PC-3 (cell line): ENCODE measurements at regions not wholly inside any gene's neighbourhood (a gene's known extent, or its start where the extent isn't known, plus 50 kb on each side); places are given as distances from the start of the nearest gene placed in this dataset.

Source experiments
- ATAC-seq: fragments of 200-7000 bp; cut with Tn5 transposase; 2 replicates; pipeline ENCODE4 v1.9.1; 2020; ENCODE audit warnings: mild to moderate bottlenecking, moderate library complexity
- BruUV-seq: library from RNA; stranded (reverse); fragments of 400-500 nt; replicated peaks from 2 replicates; lab custom pipeline; 2021; lab: Mats Ljungman, UMichigan
- CTCF ChIA-PET: fragments of 300-600 bp; sonication (Branson Sonifier 250); formaldehyde crosslinking; loops from one replicate; lab custom pipeline; 2022; ENCODE audit warnings: antibody characterized with exemption; lab: Charles Lee
- POLR2A ChIA-PET: fragments of 300-600 bp; sonication (Branson Sonifier 250); formaldehyde crosslinking; loops from one replicate; lab custom pipeline; 2022; ENCODE audit warnings: antibody characterized with exemption; ENCODE audit not compliant: unreplicated experiment; lab: Charles Lee
- DNase-seq: peaks from one replicate; pipeline ENCODE4 v3.0.0-alpha.2; 2015
- H2AFZ ChIP-seq: fragments of 300-600 bp; sonication (generic); 2 replicates; pipeline ENCODE4 v1.6.0; 2016; ENCODE audit warnings: antibody characterized with exemption, low read length
- H3F3A ChIP-seq: fragments of 300-600 bp; sonication (generic); one replicate; pipeline ENCODE4 v1.6.0; 2017; ENCODE audit warnings: antibody characterized with exemption, low read length, control low read depth, mild to moderate bottlenecking; ENCODE audit not compliant: unreplicated experiment
- H3K27ac ChIP-seq: fragments of 300-600 bp; sonication (generic); 2 replicates; pipeline ENCODE4 v1.5.1; 2016; ENCODE audit warnings: mild to moderate bottlenecking, low read length
- H3K27me3 ChIP-seq: fragments of 300-600 bp; sonication (generic); 2 replicates; pipeline ENCODE4 v1.6.1; 2016; ENCODE audit warnings: low read length, mixed read lengths
- H3K36me3 ChIP-seq: fragments of 300-600 bp; sonication (generic); 2 replicates; pipeline ENCODE4 v1.6.1; 2016; ENCODE audit warnings: low read depth, mixed run types, low read length, mixed read lengths
- H3K4me1 ChIP-seq: fragments of 300-600 bp; sonication (generic); 2 replicates; pipeline ENCODE4 v1.5.1; 2016; ENCODE audit warnings: low read length; ENCODE audit not compliant: insufficient read depth
- H3K4me2 ChIP-seq: fragments of 300-600 bp; sonication (generic); 2 replicates; pipeline ENCODE4 v1.6.0; 2016; ENCODE audit warnings: low read length
- H3K4me3 ChIP-seq: fragments of 300-600 bp; sonication (generic); 2 replicates; pipeline ENCODE4 v1.5.1; 2016; ENCODE audit warnings: mild to moderate bottlenecking, low read length, mixed read lengths
- H3K79me2 ChIP-seq: fragments of 300-600 bp; sonication (generic); 2 replicates; pipeline ENCODE4 v1.6.1; 2017; ENCODE audit warnings: low read length, mixed read lengths
- H3K9ac ChIP-seq: fragments of 300-600 bp; sonication (generic); 2 replicates; pipeline ENCODE4 v1.6.0; 2016; ENCODE audit warnings: mild to moderate bottlenecking, low read length
- H3K9me2 ChIP-seq: fragments of 300-600 bp; sonication (generic); replicated peaks from 2 replicates; pipeline ENCODE4 v1.6.1; 2016; ENCODE audit warnings: mixed run types, low read length, mixed read lengths
- H3K9me3 ChIP-seq: fragments of 300-600 bp; sonication (generic); 2 replicates; pipeline ENCODE4 v1.6.1; 2016; ENCODE audit warnings: low read length, mixed read lengths
- H4K20me1 ChIP-seq: fragments of 300-600 bp; sonication (generic); 2 replicates; pipeline ENCODE4 v1.6.1; 2016; ENCODE audit warnings: low read length, mixed read lengths
- EZH2 ChIP-seq: fragments of 300-600 bp; sonication (generic); IDR thresholded peaks from one replicate; pipeline ENCODE4 v1.6.1; 2017; ENCODE audit warnings: antibody characterized with exemption, mild to moderate bottlenecking, low read length; ENCODE audit not compliant: unreplicated experiment
- EZH2phosphoT487 ChIP-seq: fragments of 300-600 bp; sonication (generic); IDR thresholded peaks from 2 replicates; pipeline ENCODE4 v1.6.1; 2018; ENCODE audit warnings: mild to moderate bottlenecking, antibody characterized with exemption, low read length, borderline replicate concordance
- intact Hi-C: fragments of 100-400 bp; cut with micrococcal nuclease; formaldehyde crosslinking; loops from 2 replicates; pipeline ENCODE4 v1.9.0; 2023
- TF ChIP-seq, protein P1 (sequence below): fragments of 300-600 bp; sonication (generic); conservative IDR thresholded peaks from 2 replicates; pipeline ENCODE4 v1.5.1; 2017; ENCODE audit warnings: antibody characterized with exemption, low read depth, mild to moderate bottlenecking, low read length

DNA sequence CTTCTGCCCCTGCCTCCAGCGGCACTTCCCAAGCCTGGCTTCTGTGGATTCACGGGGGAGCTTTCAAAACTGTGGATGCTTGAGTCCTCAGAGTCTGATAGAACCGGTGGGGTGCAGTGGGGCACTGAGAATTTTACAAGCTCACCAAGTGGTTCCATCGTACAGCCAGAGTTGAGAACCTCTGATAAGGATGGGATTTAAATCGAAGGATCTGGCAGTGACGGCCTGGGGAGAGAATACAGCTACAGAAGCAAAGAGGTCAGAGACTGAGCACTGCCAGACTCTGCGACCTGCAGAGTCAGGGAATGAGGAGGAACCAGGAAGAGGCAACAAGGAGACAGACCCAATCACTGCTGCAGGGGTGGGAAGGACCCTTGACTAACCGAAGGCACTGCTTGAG lies 124.6 kb upstream of the BOD1 start:
- H3K9me3 ChIP-seq, result no peaks in the 10 kb centered on the region
- TF ChIP-seq EZH2, result no peak
- TF ChIP-seq, protein P1, sequence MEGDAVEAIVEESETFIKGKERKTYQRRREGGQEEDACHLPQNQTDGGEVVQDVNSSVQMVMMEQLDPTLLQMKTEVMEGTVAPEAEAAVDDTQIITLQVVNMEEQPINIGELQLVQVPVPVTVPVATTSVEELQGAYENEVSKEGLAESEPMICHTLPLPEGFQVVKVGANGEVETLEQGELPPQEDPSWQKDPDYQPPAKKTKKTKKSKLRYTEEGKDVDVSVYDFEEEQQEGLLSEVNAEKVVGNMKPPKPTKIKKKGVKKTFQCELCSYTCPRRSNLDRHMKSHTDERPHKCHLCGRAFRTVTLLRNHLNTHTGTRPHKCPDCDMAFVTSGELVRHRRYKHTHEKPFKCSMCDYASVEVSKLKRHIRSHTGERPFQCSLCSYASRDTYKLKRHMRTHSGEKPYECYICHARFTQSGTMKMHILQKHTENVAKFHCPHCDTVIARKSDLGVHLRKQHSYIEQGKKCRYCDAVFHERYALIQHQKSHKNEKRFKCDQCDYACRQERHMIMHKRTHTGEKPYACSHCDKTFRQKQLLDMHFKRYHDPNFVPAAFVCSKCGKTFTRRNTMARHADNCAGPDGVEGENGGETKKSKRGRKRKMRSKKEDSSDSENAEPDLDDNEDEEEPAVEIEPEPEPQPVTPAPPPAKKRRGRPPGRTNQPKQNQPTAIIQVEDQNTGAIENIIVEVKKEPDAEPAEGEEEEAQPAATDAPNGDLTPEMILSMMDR, result no peak
- H3K4me1 ChIP-seq, result peaks cover 12% of the 10 kb centered on the region
- H4K20me1 ChIP-seq, result no peaks in the 10 kb centered on the region
- H3K4me3 ChIP-seq, result no peak overlapping the region
- intact Hi-C loops, result no loop called here
- no peaks in the 10 kb centered on the region for H3K9me2 ChIP-seq
- ATAC-seq (no peak), DNase-seq (no peak)
- H3F3A ChIP-seq, result no peaks in the 10 kb centered on the region
- no peak overlapping the region for H3K4me2 ChIP-seq
- no peak overlapping the region for H2AFZ ChIP-seq
- no peaks in the 10 kb centered on the region for H3K36me3 ChIP-seq
- ChIA-PET POLR2A (no interaction called here), CTCF (no interaction called here)
- no peak overlapping the region for H3K9ac ChIP-seq
- no peaks in the 10 kb centered on the region for H3K79me2 ChIP-seq
- no TSS peak for BruUV-seq
- H3K27ac ChIP-seq, result no peak overlapping the region
- H3K27me3 ChIP-seq, result no peaks in the 10 kb centered on the region

DNA sequence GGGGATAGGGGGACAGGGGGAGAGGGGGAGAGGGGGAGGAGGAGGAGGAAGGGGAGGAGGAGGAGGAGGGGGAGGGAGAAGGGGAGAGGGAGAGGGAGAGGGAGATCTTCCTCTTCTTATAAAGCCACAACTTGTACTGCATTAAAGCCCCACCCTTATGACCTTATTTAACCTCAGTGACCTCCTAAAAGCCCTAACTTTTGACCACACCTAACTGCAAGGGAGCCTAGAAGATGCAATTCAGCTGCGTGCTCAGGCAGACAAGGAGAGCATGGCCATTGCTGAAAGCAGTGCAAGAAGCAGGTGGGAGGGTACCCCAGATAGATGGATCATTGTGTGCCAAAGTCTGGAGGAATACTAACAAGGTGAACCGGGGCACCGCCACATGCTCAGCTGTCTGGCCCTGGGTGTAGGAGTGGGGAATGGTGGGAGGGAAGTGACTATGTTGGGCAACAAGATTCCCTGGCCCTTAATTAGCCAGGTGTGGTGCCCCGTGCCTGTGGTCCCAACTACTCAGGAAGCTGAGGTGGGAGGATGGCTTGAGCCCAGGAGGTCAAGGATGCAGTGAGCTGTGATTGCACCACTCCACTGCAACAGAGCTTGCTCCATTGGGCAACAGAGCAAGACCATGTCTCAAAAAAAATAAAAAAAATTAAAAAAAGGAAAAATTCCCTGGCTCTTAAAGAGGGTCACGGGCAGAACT lies 125.4 kb upstream of the BOD1 start:
- no peak overlapping the region for H3K27ac ChIP-seq
- H3K4me3 ChIP-seq, result no peak overlapping the region
- ATAC-seq, result no peak
- H3K4me1 ChIP-seq, result peaks cover 17% of the 10 kb centered on the region
- H3K27me3 ChIP-seq, result no peaks in the 10 kb centered on the region
- no TSS peak for BruUV-seq
- no peak overlapping the region for H3K9ac ChIP-seq
- intact Hi-C loops, result no loop called here
- TF ChIP-seq, protein P1, result no peak
- TF ChIP-seq EZH2phosphoT487 (no peak), EZH2 (no peak)
- H3K79me2 ChIP-seq, result no peaks in the 10 kb centered on the region
- CTCF ChIA-PET, result no interaction called here
- H3K36me3 ChIP-seq, result no peaks in the 10 kb centered on the region
- no peak for DNase-seq
- H3K9me3 ChIP-seq, result no peaks in the 10 kb centered on the region
- H3K9me2 ChIP-seq, result no peaks in the 10 kb centered on the region
- no peaks in the 10 kb centered on the region for H3F3A ChIP-seq
- POLR2A ChIA-PET, result no interaction called here
- H2AFZ ChIP-seq, result no peak overlapping the region
- no peaks in the 10 kb centered on the region for H4K20me1 ChIP-seq
- H3K4me2 ChIP-seq, result no peak overlapping the region

DNA sequence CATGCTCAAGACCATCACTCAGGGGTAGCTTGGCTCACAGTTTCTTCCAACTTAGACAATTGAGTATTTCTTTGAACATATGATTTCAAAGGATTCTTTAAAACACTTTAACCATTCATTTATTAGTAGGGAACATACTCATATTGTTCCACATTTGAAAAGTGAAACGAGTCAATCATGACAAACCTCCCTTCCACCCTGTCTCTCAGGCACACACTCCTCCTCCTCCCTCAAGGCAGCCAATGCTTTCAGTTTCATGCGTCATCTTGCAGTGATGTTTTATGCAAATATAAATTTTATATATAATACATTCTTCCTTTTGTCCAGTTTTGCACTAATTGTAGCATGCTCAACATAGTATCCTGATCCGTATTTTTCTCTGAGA lies 126.0 kb upstream of the BOD1 start:
- POLR2A ChIA-PET, result no interaction called here
- intact Hi-C loops, result no loop called here
- CTCF ChIA-PET, result no interaction called here

More for the DNA sequence above, 126.0 kb upstream of the BOD1 start:
- Histone ChIP-seq H3K27me3 (no peaks in the 10 kb centered on the region), H3K4me3 (no peak overlapping the region), H3K9me3 (no peaks in the 10 kb centered on the region), H2AFZ (no peak overlapping the region), H3K4me1 (peaks cover 17% of the 10 kb centered on the region), H3K27ac (no peak overlapping the region), H3K36me3 (no peaks in the 10 kb centered on the region), H3K9ac (no peak overlapping the region), H4K20me1 (no peaks in the 10 kb centered on the region), H3K4me2 (no peak overlapping the region), H3K9me2 (no peaks in the 10 kb centered on the region), H3F3A (no peaks in the 10 kb centered on the region), H3K79me2 (no peaks in the 10 kb centered on the region)
- ATAC-seq, result no peak
- TF ChIP-seq EZH2phosphoT487 (no peak), EZH2 (no peak)
- TF ChIP-seq, protein P1, result no peak
- DNase-seq, result no peak
- BruUV-seq, result no TSS peak
